ENCODE measurements at regions not wholly inside any gene's neighbourhood (a gene's known extent, or its start where the extent isn't known, plus 50 kb on each side); places are given as distances from the start of the nearest gene placed in this dataset.

GRCh38 chr15:70569714-70570231, 193.6 kb downstream of the UACA start:
- ChIA-PET POLR2A (ENCODE audit: partially characterized antibody) (interaction anchor here (1.1 kb wide), 1 partner anchor 12 kb away, joined by 3 read pairs; no protein-coding TSS in a partner anchor), CTCF (ENCODE audit: partially characterized antibody) (interaction anchor here (0.6 to 3.3 kb wide), 24 partner anchors 9 to 242 kb away, joined by 3 to 28 read pairs (median 5); no protein-coding TSS in a partner anchor)
- Histone ChIP-seq H2BK15ac (ENCODE audit: low read length) (no peak overlapping the region), H2AK5ac (ENCODE audit: low read depth, low read length) (no peak overlapping the region), H3K14ac (ENCODE audit: insufficient read length) (no peak overlapping the region), H3K4me1 (replicated peaks in 1 of 4; ENCODE audit: control insufficient read depth in 3 of 4, insufficient read depth in 4 of 4, low read length in 3 of 4) (peaks cover 0 to 3% (median 1%) of the 10 kb centered on the region in 4 experiments; a peak in 1 of 7 replicates), H2BK12ac (ENCODE audit: low read depth, low read length) (no peak overlapping the region), H3K36me3 (ENCODE audit: control insufficient read depth in 2 of 4, insufficient read depth in 4 of 4, low read length in 3 of 4) (no peaks in the 10 kb centered on the region), H3K23me2 (ENCODE audit: low read depth, low read length) (no peaks in the 10 kb centered on the region), H3K27ac (ENCODE audit: low read depth, low read length) (no peak overlapping the region), H4K91ac (replicated peaks; ENCODE audit: insufficient read length, low read length) (no peak overlapping the region), H3K79me1 (ENCODE audit: low read depth, low read length) (no peaks in the 10 kb centered on the region), H4K20me1 (replicated peaks in 1 of 2; ENCODE audit: control insufficient read depth in 1 of 2, insufficient read depth in 2 of 2, low read length in 2 of 2) (no peaks in the 10 kb centered on the region), H3K18ac (ENCODE audit: extremely low read depth, low read length) (no peak overlapping the region), H3K56ac (replicated peaks; ENCODE audit: insufficient read length, low read depth, low read length) (no peak overlapping the region), H3K79me2 (ENCODE audit: control insufficient read depth in 1 of 2, insufficient read depth in 2 of 2, low read length in 2 of 2) (no peaks in the 10 kb centered on the region), H3K23ac (ENCODE audit: insufficient read length) (no peak overlapping the region), H3K9me3 (ENCODE audit: insufficient read depth in 2 of 2, low read depth in 1 of 2, low read length in 1 of 2) (peaks cover 0 to 5% of the 10 kb centered on the region in 2 experiments; a peak in 1 of 4 replicates), H3K4ac (replicated peaks; ENCODE audit: insufficient read length, low read depth, low read length) (no peak overlapping the region), H4K8ac (ENCODE audit: extremely low read depth, insufficient read depth, low read length) (no peak overlapping the region), H3K27me3 (replicated peaks in 1 of 4; ENCODE audit: control insufficient read depth in 3 of 4, extremely low read depth in 1 of 4, insufficient read depth in 3 of 4, low read length in 3 of 4) (0 out of 7 replicates have a peak, but pooled peaks cover 0 to 2% (median 0%) of the 10 kb centered on the region in 4 experiments), H2BK5ac (ENCODE audit: low read depth, low read length) (no peak overlapping the region), H3K4me3 (ENCODE audit: extremely low read depth in 1 of 4, insufficient read depth in 2 of 4, low read depth in 3 of 4, low read length in 4 of 4) (no peak overlapping the region), H3K4me2 (ENCODE audit: insufficient read depth in 1 of 2, low read depth in 2 of 2, low read length in 2 of 2) (no peak overlapping the region), H2BK20ac (ENCODE audit: low read length) (no peak overlapping the region), H2BK120ac (replicated peaks; ENCODE audit: low read depth, low read length) (no peak overlapping the region), H3K9ac (replicated peaks in 1 of 4; ENCODE audit: extremely low read depth in 1 of 4, low read depth in 3 of 4, low read length in 3 of 4) (no peak overlapping the region), H4K5ac (ENCODE audit: insufficient read length, low read depth, low read length) (no peak overlapping the region), H2AFZ (ENCODE audit: low read length) (no peak overlapping the region)
- DNase-seq (ENCODE audit: low read depth in 1 of 2, low spot score in 2 of 2) (no peak), FAIRE-seq (no peak)
- 95% methylated on average over 6 of the region's 6 CpGs; no CpG with 5 or more reads in 1 of the 2 experiments for WGBS, 2 experiments (ENCODE audit: extremely low coverage in 1 of 2, insufficient coverage in 1 of 2, insufficient read length in 1 of 2, insufficient replicate concordance in 2 of 2, low coverage in 1 of 2, low lambda C conversion rate in 2 of 2, missing lambda C conversion rate in 1 of 2)
- TF ChIP-seq MAFK (IDR thresholded peaks at IDR 0.05; ENCODE audit: low read depth, low read length): no peak

Measured in H1 (cell line).